Stimulated activated CD8-positive, alpha-beta memory T cell treated with anti-CD3 and anti-CD28 coated beads, Interleukin-15, amount 100 ng/mL, for 1 hour (primary cell): ENCODE measurements at regions not wholly inside any gene's neighbourhood (a gene's known extent, or its start where the extent isn't known, plus 50 kb on each side); places are given as distances from the start of the nearest gene placed in this dataset.

Source experiments
- DNase-seq: peaks from one replicate; pipeline ENCODE4 v3.0.0-alpha.2; 2020; ENCODE audit warnings: low read depth

DNA sequence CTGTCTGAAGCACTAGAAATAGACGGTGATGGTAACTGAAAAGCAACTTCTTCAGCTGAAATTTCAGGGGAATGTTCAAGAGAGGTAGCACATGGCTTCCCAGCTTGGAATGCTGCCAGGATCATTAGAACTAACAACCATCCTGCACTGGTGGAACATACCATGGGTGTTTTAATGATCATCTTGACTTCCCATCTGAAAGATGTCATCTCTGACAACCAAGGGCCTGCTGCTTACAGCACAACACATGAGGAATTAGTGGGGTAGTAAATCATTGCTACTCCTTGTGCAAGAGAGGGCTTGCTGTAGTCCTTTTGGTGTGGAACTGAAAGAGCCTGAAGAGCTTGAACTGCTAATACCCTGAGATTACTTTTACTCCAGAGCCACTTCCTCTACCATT is 853.7 kb downstream of the MCTP2 start:
- DNase-seq, result no peak

DNA sequence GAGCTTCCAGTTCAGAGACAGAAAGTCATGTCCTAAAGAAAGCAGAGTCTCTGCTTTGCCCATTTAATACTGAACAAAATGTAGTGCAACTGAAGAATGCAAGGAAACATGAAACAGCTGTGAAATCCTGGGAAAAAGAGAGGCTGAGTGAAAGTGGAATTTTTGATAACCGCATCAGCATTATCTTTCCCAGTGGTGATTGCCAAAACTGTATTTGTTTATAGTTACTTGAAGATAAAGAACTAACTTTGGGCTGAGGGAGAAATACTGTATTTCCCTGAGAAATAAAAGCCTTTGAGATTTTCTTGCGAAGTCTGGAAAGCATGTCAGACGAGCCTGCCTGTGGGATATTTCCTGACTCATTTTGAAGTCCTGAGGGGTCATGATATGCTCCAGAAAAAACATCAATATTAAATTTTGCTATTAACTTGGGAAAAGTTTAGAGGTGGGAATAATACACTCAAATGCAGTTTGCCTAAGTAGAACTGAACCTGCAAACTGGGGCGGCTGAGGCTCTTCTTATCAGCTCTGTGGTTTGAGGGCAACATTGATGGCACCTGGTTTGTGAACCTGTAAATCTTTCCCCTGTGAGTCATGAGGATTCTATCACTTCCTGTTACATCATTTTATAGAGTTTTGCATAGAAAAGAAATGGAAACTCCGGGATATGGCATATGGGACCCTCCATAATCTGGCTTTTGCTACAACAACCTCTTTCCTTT is 855.3 kb downstream of the MCTP2 start:
- DNase-seq, result no peak

DNA sequence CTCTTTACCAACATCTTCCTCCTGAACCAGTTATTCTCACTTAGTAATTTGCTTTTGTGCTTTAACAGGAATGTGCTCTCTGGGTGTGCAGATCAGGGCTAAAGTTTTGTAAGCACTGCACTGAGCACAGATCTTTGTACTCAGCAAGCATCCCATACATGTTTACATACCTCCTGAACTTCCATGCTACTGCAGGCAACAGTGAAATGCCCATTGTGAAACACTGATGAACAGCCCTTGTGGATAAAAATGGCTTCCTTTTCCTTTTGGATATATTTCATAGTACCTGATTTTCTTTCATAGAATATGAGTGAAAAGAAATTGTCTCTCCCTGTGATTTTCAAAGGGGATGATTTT is 855.9 kb downstream of the MCTP2 start:
- no peak for DNase-seq

DNA sequence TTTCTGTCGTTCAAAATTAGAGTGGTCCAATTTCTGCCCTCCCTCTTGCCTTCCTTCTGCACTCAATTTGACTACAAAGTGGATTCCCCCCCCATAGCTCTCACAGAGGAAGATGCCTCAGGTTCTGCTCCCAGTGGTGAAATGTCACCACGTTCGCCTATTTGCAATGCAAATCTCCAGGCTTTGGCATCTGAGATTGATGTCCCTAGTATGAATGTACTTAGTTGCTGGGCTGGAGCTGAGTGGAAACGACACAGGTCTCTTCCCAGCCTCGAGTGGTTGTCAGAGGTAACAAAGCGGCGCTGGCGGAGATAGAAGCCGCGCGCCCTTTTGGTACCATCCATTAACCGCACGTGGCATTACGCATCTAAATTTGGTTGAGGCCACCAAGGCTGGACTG is 860.1 kb downstream of the MCTP2 start:
- DNase-seq, result no peak

DNA sequence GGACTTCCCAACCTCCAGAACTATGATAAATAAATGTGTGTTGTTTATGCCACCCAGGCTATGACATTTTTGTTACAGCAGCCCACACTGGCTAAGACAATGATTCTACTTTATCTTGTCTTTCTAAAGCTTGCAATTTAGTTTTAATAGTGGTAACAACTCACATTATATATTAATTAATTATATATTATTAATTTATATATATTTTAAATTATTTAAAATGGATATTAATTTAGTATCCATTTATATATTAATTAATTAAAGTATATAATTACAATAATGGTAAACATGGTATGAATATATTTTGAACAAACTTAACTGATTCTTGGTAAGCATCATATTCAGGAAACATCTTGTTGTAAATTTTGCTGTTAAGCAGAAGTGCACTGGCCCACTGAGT is 863.9 kb downstream of the MCTP2 start:
- no peak for DNase-seq

DNA sequence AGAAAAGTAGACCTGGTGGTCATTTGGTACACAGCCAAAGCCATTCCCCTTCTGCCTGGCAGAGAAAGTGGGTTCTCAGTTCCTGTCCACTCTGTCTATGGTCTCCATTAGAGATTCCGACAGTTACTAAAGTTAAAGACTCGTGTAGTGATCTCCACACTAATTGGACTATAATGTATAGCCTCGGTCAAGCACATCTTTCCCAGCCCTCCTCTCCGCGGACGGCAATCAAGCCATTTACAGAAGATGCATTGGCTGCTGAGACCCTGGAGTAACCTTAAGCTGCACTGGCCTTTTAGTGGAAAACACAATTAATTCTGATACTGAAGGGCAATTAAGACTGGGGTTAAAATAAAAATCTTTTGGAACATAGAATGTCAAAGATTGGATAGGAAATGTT is 865.3 kb downstream of the MCTP2 start:
- no peak for DNase-seq

DNA sequence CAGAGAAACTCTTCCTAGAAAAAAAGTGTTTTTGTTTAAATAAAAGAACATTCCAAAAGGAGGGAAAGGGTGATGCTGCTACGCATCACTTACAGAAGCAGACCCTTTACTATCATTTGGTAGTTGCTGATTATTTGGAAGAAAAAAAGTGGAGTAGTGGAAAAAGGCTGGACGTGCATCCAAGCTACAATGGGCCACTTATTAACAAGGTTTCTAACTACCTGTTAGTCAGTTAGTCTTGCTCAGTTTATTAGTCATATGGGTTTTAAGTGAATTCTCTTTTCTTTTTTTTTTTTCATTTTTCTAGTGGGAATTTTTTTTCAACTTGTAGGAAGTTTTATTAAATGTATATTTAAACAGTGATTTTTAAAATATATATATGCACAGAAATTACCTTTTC is 866.0 kb downstream of the MCTP2 start:
- DNase-seq, result no peak

DNA sequence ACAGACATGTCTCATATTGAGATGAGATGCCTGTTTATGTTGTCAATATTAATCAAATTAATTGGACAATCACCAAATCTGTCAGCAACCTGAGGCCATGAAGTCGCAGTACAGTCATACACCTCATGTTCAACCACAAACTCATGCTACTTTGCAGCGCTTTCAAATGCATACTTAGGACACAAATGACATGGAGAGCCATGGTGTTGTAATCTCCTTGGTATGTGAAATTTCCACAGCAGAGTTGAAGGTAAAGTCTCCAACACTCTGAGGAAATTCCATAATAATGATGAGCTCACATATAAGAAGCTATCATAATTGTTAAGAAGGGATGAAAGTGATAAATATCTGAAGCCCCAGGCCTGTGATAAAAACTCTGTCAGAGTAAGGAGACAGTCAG is 873.9 kb downstream of the MCTP2 start:
- no peak for DNase-seq

DNA sequence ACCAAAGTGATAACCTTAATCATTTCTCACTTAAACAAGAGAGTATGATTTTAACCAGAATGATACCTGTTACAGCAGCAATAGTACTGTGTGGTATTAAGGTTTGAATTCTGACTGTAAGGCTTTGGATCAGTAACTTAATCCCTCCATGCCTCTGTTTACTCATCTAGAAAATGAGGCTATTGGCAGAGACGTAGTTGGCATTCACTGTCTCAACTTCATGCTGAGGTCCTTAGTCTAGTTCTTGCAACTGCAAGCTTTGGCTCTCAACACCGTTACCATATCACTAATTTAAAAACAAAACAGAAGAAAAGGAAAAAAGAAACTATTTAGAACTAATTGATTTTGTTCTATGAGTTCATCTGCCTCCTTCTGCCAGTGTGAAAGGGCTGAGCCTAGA is 875.4 kb downstream of the MCTP2 start:
- no peak for DNase-seq

DNA sequence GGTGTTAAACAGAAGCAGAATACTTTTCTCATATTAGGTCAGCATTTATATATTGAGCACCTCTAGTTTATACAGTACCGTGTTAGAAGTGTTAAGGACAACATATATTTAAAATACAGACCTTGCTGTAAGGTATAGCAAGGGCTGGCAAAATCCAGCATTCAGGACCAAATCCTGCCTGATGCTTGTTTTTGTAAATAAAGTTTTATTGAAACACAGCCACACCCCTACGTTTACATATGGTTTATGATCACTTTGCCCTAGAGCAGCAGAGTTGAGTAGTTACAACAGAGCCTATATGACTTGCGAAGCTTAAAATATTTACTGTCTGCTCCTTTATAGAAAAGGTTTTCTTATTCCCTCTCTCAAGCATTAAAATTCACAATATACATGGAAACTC is 877.3 kb downstream of the MCTP2 start:
- no peak for DNase-seq

DNA sequence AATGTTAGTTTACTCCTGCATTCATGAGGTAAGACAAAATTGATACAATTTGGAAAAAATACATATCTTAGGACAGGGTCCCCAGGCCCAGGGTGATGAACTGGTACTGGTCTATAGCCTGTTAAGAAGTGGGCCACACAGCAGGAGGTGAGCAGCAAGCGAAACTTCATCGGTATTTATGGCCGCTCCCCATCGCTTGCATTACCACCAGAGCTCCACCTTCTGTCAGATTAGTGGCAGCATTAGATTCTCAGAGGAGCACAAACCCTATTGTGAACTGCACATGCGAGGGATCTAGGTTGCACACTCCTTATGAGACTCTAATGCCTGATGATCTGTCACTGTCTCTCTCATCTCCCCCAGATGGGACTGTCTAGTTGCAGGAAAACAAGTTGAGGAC is 880.6 kb downstream of the MCTP2 start:
- DNase-seq, result no peak

DNA sequence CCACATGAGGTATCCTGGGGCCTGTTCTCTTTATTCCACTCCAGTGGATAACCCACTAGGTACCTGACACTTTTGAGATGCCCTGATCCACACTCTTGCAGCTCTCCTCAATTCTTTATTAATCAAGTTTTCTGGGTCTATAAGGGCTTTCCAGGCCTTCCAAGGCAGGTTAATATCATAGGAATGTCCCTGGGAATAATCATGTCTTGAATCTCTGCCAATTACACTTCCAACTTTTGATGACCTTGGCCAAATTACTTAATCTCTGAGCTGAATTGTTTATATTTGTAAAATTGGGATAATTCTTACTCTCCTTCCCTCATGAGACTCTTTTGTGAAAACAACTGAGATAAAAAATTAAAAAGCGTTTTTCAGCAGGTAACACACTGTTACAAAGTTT is 881.7 kb downstream of the MCTP2 start:
- DNase-seq, result no peak

DNA sequence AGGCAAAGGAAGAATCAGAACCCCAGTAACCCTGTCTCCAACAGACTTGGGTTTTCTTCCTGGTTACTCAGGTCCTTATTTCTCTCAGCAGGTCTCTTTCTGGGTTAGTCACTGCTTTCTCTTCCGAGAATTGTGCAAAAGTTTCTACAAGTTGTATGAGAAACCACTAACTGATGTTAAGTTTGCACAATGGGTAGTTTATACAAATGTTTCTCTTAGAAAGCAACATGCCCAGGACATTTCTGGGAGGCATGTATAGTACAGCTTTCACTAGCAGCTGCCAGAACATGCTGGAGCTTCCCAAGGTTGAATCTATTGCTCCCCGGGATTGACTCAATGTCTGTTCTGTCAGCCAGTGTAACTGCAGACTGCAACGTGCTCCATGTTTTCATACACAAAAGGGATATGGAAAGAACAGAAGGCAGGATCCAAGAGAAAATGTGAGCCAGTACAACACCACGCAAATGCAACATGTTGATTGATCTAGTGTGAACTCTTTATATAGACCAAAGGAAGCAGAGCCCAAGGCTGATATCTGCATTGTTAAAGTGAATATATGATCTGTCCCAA is 887.8 kb downstream of the MCTP2 start:
- DNase-seq, result no peak

DNA sequence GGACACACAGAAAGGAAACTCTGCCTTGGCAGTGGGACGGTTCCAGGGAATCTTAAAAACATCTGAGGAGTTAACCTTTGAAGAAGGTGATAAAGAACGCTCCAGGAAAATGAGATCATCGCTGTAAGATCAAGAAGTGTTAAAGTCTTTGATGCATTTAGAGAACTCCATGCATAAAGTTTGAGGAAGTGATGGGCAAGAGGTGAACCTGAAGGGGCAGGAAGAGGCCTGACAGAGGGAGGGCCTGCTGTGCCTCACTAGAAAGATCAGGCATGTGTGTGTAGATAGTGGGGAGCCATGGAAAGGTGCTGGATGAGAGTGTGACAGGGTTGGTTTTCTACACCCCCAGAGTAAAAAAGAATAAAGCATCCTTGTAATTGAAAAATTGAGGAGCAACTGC is 889.2 kb downstream of the MCTP2 start:
- DNase-seq, result no peak

DNA sequence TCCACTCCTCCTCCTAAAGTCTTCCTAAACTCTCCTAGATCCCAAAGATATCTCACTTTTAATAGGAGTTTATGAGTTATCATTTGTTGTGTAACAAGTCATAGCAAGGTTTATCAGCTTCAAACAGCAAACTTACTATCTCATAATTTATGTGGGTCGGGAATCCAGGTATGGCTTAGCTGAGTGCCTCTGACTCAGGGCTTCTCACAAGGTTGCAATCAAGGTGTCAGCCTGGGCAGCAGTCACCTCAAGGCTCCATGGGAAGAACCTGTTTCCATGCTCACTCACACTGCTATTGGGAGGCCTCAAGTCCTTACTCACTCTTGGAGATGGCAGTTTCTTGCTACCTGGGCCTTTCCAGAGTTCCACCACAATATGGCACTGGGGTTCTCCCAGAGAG is 889.8 kb downstream of the MCTP2 start:
- DNase-seq, result no peak

DNA sequence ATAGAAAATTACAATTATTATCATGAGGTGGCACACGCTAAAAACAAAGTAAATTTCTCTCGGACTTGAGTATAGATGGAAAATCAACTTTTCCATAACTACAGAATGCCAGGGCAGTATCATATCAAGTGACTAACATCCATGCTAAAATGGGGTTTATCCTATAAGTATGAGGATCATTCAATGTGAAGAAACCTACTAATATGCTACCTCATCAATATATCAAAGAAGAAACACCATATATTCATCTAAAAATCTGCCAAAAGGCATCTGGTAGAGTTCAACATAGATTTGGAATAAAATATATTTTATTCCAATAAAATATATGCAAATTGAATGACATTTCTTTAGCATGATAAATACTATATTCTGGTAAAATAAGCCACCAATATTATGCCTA is 894.4 kb downstream of the MCTP2 start:
- no peak for DNase-seq

DNA sequence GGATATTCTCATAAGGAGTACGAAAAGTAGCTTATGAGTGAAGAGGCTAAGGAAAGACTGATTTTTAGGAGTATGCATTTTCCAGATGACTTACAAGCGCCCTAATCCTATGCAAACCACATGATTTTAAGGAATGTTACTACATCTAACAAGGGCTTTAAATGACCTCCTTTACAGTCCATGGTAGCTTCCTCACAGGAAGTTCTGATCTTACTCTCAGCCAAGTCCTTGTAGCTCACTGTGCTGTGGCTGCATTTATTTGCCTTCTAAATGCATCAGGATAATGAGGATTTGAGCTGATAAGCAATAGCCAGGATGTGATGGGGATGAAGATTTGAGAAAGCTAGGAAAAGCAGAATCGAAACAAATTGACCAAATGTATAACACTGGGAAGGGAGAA is 896.0 kb downstream of the MCTP2 start:
- DNase-seq, result no peak

DNA sequence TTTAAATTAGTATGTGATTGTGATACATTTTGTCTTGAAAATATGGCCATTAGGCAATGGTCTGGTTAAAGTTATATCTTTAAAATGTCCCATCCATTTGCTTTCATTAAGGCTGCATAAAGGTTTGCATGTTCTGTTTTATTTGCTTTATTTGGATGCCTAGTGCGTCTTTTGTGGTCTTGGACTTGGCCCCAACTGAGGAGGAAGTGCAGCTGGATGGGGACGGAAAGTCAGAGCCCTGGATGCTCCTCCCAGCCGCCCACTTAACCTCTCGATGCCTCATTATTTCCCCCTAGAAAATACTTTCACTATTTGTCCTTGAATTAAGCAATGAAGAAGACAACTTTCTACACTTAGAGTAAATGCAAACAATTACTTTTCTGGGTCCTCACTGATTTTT is 898.2 kb downstream of the MCTP2 start:
- DNase-seq, result no peak

DNA sequence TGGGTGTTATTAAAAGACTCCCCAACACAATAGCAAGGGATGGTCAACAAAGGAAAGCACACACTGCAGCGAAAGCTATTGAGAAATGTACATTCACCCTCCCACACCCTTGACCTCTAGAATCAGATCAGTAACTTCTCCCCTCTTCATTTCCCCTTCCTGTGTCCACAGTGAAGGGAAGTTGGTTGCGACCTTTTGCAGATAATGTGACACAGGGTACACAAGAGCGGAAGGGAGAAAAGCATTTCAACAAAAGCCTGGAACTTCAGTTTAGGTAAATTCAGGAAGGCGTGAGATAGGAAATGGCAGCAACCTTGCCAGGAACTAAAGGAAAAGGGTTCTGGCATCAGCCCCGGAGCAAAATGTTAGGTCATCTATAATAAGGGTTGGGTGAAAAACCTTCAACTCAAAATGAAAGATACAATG is 899.8 kb downstream of the MCTP2 start:
- no peak for DNase-seq

DNA sequence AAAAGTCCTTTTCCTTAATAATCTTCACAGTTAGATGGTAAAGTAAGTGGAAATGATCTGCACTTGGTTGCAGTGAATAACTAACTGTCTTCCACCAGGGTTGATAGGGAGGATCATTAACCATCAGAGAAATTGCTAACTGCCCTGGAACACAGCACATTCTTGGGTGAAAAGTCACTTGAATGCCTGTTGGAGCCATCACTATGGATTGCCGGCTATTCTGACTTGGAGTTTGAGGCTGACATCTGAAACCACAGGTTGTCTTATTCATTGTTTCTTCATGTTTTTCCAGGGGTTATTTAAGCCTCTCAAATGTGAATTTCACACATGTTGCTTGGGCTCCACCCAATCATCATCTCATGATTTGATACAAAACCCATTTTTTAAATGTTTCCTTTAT is 901.4 kb downstream of the MCTP2 start:
- no peak for DNase-seq

DNA sequence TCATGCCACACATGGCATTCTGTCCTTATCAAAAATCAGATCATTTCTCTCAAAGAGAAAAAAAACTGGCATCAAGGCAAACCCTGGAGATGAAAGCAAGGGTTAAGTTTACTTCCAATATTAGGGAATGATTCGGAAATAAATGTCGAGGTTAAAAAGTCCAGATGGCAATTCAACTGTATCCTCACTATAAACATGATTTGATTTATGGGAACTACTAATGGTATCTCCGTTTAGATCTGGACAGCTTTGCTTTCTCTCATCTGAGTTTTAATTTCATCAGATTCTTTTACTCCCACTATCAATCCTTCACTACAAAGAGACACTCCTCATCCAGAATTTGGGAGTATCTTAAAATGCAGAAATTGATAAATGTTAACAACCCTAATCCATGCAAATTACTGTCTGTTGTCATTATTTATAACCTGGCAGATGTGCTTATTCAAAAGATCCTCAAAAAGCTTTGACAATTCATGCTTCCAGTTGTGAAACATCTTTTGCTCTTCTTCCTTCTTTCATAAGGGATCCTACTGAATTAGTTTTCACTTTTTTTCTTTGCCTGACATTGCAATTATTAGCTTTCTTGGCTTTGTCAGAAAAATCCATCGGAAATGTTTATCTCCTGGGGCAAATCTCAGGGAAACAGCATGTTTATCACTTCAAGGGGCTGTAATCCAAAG is 903.2 kb downstream of the MCTP2 start:
- DNase-seq, result no peak

DNA sequence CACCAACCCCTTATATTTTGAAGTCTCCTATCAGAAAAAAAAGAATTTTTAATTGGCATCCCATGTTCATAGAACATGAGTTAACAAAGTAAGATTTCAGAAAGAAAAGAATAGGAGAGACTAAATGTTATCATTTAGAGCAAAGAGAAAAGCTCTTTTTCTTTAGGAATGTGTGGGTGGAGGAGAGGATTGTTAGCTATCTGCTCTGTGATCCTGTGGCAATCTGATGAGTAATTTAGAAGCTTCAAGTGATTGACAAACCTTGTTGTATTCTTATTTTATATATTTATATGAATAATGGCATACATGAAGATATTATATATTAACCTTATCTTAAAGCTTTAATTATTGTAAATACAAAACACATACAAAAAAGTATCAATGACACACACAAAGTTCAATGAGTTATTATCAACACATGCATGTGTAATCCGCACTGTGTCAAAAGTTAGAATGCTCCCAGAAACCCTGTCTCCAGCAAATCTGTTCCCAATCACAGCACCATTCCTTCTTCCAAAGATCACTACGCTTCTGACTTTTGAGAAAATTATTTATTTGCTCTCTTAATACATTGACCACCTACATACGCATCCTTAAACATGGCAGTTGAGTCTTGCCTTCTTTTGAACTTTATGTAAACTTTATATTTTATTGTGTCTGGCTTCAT is 907.4 kb downstream of the MCTP2 start:
- DNase-seq, result no peak

DNA sequence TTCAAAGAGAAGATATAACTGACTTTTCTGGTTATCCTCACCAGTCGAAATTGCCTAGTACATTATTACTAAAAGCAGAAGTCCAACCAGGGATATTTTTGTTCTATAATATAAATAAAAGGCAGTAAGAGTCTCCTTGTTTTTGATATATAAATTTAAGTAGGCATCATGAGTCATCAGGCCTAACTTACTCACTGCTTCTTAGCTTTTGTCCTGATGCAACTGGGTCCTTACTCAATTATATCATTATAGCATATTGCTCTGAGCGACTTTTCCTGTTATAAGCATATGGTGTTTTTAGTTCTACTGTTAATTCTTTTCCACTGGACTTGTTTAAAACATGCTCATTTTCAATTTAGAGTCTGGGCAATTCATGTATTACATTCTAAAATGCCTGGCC is 910.1 kb downstream of the MCTP2 start:
- no peak for DNase-seq
